ENCODE measurements at regions not wholly inside any gene's neighbourhood (a gene's known extent, or its start where the extent isn't known, plus 50 kb on each side); places are given as distances from the start of the nearest gene placed in this dataset.

GRCh38 chr15:37693926-37694325 is 240.5 kb upstream of the TMCO5A start:
- Histone ChIP-seq H3K27ac (no peak overlapping the region), H3K27me3 (no peaks in the 10 kb centered on the region), H3K4me1 (no peaks in the 10 kb centered on the region), H3K9me3 (no peaks in the 10 kb centered on the region), H3K36me3 (no peaks in the 10 kb centered on the region), H3K4me3 (no peak overlapping the region)
- DNase-seq: no peak
- no peak for TF ChIP-seq CTCF (IDR thresholded peaks at IDR 0.05)
- TF ChIP-seq POLR2A (IDR thresholded peaks at IDR 0.05): no peak

DNA sequence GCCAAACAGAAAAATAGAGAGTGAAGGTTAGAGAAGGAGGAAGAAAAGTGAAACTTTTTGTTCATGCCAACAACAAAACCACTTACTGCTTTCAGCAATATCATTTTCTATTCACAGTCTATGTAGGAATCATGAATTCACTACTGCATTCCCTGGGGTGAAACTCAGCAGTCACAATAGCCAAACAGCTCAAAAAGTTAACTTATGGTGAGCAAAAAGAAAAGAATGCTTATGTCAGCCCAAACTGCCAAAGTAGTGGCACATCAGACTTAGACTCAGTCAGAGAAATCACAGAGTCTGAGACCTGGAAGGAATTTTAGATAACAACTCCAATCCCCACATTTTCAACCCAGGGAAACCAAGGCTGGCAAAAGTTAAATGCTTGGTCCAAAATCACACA is 238.7 kb upstream of the TMCO5A start:
- Histone ChIP-seq H3K36me3 (no peaks in the 10 kb centered on the region), H3K27ac (no peak overlapping the region), H3K4me1 (no peaks in the 10 kb centered on the region), H3K27me3 (no peaks in the 10 kb centered on the region), H3K4me3 (no peak overlapping the region), H3K9me3 (no peaks in the 10 kb centered on the region)
- no peak for DNase-seq
- TF ChIP-seq POLR2A (IDR thresholded peaks at IDR 0.05) (no peak), CTCF (IDR thresholded peaks at IDR 0.05) (no peak)

DNA sequence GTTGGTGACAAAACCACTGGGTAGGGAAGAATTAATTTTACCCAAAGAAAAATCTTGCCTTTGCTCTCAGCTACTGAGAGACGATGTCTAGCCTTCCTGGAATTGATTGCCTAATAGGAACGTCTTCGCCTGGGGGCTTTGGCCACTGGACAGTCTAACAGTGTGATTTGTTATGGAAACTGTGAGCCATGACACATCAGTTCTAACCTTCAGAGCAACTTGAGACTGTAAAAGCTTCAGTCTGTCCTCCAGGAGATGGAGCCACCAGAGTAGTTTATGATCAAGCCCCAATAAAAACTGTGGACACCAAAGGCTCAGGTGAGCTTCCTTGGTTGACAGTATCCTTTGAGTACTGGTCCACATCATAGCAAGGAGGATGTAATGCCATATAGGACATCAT is 235.8 kb upstream of the TMCO5A start:
- Histone ChIP-seq H3K4me1 (no peaks in the 10 kb centered on the region), H3K27me3 (no peaks in the 10 kb centered on the region), H3K9me3 (no peaks in the 10 kb centered on the region), H3K36me3 (no peaks in the 10 kb centered on the region), H3K4me3 (no peak overlapping the region), H3K27ac (no peak overlapping the region)
- no peak for DNase-seq
- TF ChIP-seq CTCF (IDR thresholded peaks at IDR 0.05) (peak in 1 of 6 experiments; percentile 19), POLR2A (IDR thresholded peaks at IDR 0.05) (no peak)

- TF ChIP-seq CTCF (IDR thresholded peaks at IDR 0.05) (no peak), POLR2A (IDR thresholded peaks at IDR 0.05) (no peak)
- no peaks in the 10 kb centered on the region for H3K4me1 ChIP-seq
- no peaks in the 10 kb centered on the region for H3K27me3 ChIP-seq
- H3K36me3 ChIP-seq: no peaks in the 10 kb centered on the region
- no peak overlapping the region for H3K27ac ChIP-seq
- H3K4me3 ChIP-seq: no peak overlapping the region
- DNase-seq: no peak
- no peaks in the 10 kb centered on the region for H3K9me3 ChIP-seq
These were observed 233.2 kb upstream of the TMCO5A start for GRCh38 chr15:37701230-37701629.

- no peaks in the 10 kb centered on the region for H3K4me1 ChIP-seq
- TF ChIP-seq CTCF (IDR thresholded peaks at IDR 0.05) (no peak), POLR2A (IDR thresholded peaks at IDR 0.05) (no peak)
- no peaks in the 10 kb centered on the region for H3K27me3 ChIP-seq
- H3K27ac ChIP-seq: no peak overlapping the region
- H3K9me3 ChIP-seq: no peaks in the 10 kb centered on the region
- H3K4me3 ChIP-seq: no peak overlapping the region
- no peaks in the 10 kb centered on the region for H3K36me3 ChIP-seq
- DNase-seq: no peak
These were observed 224.8 kb upstream of the TMCO5A start for GRCh38 chr15:37709669-37710068.

GRCh38 chr15:37715101-37715500 is 219.3 kb upstream of the TMCO5A start:
- no peaks in the 10 kb centered on the region for H3K27me3 ChIP-seq
- H3K4me3 ChIP-seq: no peak overlapping the region
- no peaks in the 10 kb centered on the region for H3K4me1 ChIP-seq
- H3K9me3 ChIP-seq: no peaks in the 10 kb centered on the region
- H3K36me3 ChIP-seq: no peaks in the 10 kb centered on the region
- H3K27ac ChIP-seq: no peak overlapping the region
- no peak for DNase-seq
- TF ChIP-seq CTCF (IDR thresholded peaks at IDR 0.05) (no peak), POLR2A (IDR thresholded peaks at IDR 0.05) (no peak)
